DMS79 treated with DMSO at 0.1 percent for 48 hours (cell line): ENCODE measurements at regions not wholly inside any gene's neighbourhood (a gene's known extent, or its start where the extent isn't known, plus 50 kb on each side); places are given as distances from the start of the nearest gene placed in this dataset.

Experiments
- DNase-seq: peaks from one replicate; lab custom pipeline; 2025; lab: John Stamatoyannopoulos, UW

- no peak for DNase-seq
Measured at GRCh38 chr2:19496646-19497045, 138.2 kb upstream of the OSR1 start.

GRCh38 chr2:19494241-19494640 lies 135.8 kb upstream of the OSR1 start:
- no peak for DNase-seq

- no peak for DNase-seq
Measured at GRCh38 chr2:19491796-19492195, 133.4 kb upstream of the OSR1 start.

- DNase-seq, result no peak
Measured at GRCh38 chr2:19490846-19491435, 132.5 kb upstream of the OSR1 start.

GRCh38 chr2:19488009-19488691 lies 129.7 kb upstream of the OSR1 start:
- DNase-seq, result no peak

- DNase-seq, result no peak
Measured at GRCh38 chr2:19484736-19485135, 126.3 kb upstream of the OSR1 start.

- no peak for DNase-seq
Measured at GRCh38 chr2:19480673-19481072, 122.2 kb upstream of the OSR1 start.

GRCh38 chr2:19479666-19480065 lies 121.2 kb upstream of the OSR1 start:
- DNase-seq, result no peak

GRCh38 chr2:19478409-19478808 lies 120.0 kb upstream of the OSR1 start:
- DNase-seq, result no peak

- DNase-seq, result no peak
Measured at GRCh38 chr2:19476327-19476726, 117.9 kb upstream of the OSR1 start.

GRCh38 chr2:19474128-19474527 lies 115.7 kb upstream of the OSR1 start:
- DNase-seq, result no peak

GRCh38 chr2:19473350-19473749 lies 114.9 kb upstream of the OSR1 start:
- no peak for DNase-seq

GRCh38 chr2:19472391-19472978 lies 114.1 kb upstream of the OSR1 start:
- no peak for DNase-seq

GRCh38 chr2:19471491-19471890 lies 113.1 kb upstream of the OSR1 start:
- DNase-seq, result no peak

GRCh38 chr2:19465978-19466377 lies 107.6 kb upstream of the OSR1 start:
- DNase-seq, result no peak

GRCh38 chr2:19462256-19462645 lies 103.8 kb upstream of the OSR1 start:
- DNase-seq, result no peak

- no peak for DNase-seq
Measured at GRCh38 chr2:19461504-19462255, 103.3 kb upstream of the OSR1 start.

- DNase-seq, result no peak
Measured at GRCh38 chr2:19460761-19461160, 102.3 kb upstream of the OSR1 start.

- no peak for DNase-seq
Measured at GRCh38 chr2:19458427-19459003, 100.1 kb upstream of the OSR1 start.

GRCh38 chr2:19457809-19458208 lies 99.4 kb upstream of the OSR1 start:
- DNase-seq, result no peak

- no peak for DNase-seq
Measured at GRCh38 chr2:19456705-19457309, 98.4 kb upstream of the OSR1 start.

GRCh38 chr2:19454125-19454524 lies 95.7 kb upstream of the OSR1 start:
- DNase-seq, result no peak
